Stomach smooth muscle (tissue), 2 donors: ENCODE measurements at regions not wholly inside any gene's neighbourhood (a gene's known extent, or its start where the extent isn't known, plus 50 kb on each side); places are given as distances from the start of the nearest gene placed in this dataset.
"Not testable (repeated sequence)": the region's sequence is repeated elsewhere in the genome, so short reads cannot be mapped to it uniquely, and the experiment has no call there.

ENCODE experiments used
- H3K27ac ChIP-seq: one replicate; pipeline ENCODE4 v1.7.0; 2013; ENCODE audit warnings: mild to moderate bottlenecking, low read length, inconsistent platforms
- H3K27me3 ChIP-seq, 2 donors: one replicate each; pipeline ENCODE4 v1.7.0; 2013; ENCODE audit warnings: low read length in 2 of 2; ENCODE audit not compliant: insufficient read depth in 2 of 2, control insufficient read depth in 1 of 2
- H3K36me3 ChIP-seq, 2 donors: one replicate each; pipeline ENCODE4 v1.7.0; 2013; ENCODE audit warnings: low read length in 2 of 2; ENCODE audit not compliant: control insufficient read depth in 2 of 2, insufficient read depth in 2 of 2
- H3K4me1 ChIP-seq: one replicate; pipeline ENCODE4 v1.7.0; 2013; ENCODE audit warnings: low read length; ENCODE audit not compliant: control insufficient read depth, insufficient read depth
- H3K4me3 ChIP-seq, 2 donors: one replicate each; pipeline ENCODE4 v1.7.0; 2013; ENCODE audit warnings: low read length in 2 of 2
- H3K9ac ChIP-seq, 2 donors: one replicate each; pipeline ENCODE4 v1.7.0; 2013; ENCODE audit warnings: low read length in 2 of 2, mild to moderate bottlenecking in 1 of 2
- H3K9me3 ChIP-seq, 2 donors: one replicate each; pipeline ENCODE4 v1.7.0; 2013; ENCODE audit warnings: low read length in 2 of 2; ENCODE audit not compliant: control insufficient read depth in 2 of 2
- donor health status: healthy.
- donor health status: Pancreatic carcinoma.

DNA sequence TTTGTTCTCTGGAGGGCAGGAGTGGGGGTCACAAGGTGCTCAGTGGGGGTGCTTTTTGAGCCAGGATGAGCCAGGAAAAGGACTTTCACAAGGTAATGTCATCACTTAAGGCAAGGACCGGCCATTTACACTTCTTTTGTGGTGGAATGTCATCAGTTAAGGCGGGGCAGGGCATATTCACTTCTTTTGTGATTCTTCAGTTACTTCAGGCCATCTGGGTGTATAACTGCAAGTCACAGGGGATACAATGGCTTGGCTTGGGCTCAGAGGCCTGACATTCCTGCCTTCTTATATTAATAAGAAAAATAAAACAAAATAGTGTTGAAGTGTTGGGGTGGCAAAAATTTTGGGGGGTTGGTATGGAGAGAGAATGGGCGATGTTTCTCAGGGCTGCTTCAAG is 841.8 kb downstream of the SLITRK5 start:
- H3K27me3 ChIP-seq, H3K36me3 ChIP-seq, H3K4me3 ChIP-seq, H3K9me3 ChIP-seq, H3K27ac ChIP-seq, H3K9ac ChIP-seq, H3K4me1 ChIP-seq: not testable (repeated sequence)

GRCh38 chr13:88526186-88526852 is 855.1 kb downstream of the SLITRK5 start:
- Histone ChIP-seq H3K36me3 (no peaks in the 10 kb centered on the region), H3K4me3 (no peak overlapping the region), H3K4me1 (no peaks in the 10 kb centered on the region), H3K9ac (no peak overlapping the region), H3K27ac (no peak overlapping the region), H3K27me3 (no peaks in the 10 kb centered on the region), H3K9me3 (no peaks in the 10 kb centered on the region)

DNA sequence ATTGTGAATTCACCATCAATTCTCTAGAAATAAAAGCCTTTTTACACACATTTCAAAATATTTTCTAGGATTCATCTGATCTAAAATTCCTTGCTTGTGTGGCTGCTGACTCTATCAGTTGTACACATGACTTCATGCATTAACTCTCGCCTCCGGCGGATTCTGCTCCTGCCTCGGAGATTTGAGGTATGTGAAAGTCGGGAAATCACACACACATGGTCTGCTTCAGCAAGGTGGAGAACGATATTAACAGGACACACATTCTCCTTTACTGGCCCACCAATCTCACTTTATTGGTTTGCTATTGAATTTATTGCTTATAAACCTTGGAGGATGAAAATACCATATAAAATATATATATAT is 855.7 kb downstream of the SLITRK5 start:
- Histone ChIP-seq H3K4me1 (no peaks in the 10 kb centered on the region), H3K27ac (no peak overlapping the region), H3K27me3 (no peaks in the 10 kb centered on the region), H3K4me3 (no peak overlapping the region), H3K9me3 (no peaks in the 10 kb centered on the region), H3K36me3 (no peaks in the 10 kb centered on the region), H3K9ac (no peak overlapping the region)

- no peaks in the 10 kb centered on the region for H3K9me3 ChIP-seq
- no peak overlapping the region for H3K4me3 ChIP-seq
- no peak overlapping the region for H3K9ac ChIP-seq
- H3K27ac ChIP-seq, result no peak overlapping the region
- no peaks in the 10 kb centered on the region for H3K4me1 ChIP-seq
- no peaks in the 10 kb centered on the region for H3K36me3 ChIP-seq
- no peaks in the 10 kb centered on the region for H3K27me3 ChIP-seq
Observed at GRCh38 chr13:88541994-88542393, 870.8 kb downstream of the SLITRK5 start.

GRCh38 chr13:88544836-88545235 is 873.7 kb downstream of the SLITRK5 start:
- H3K36me3 ChIP-seq, result no peaks in the 10 kb centered on the region
- H3K4me3 ChIP-seq, result no peak overlapping the region
- H3K9ac ChIP-seq, result no peak overlapping the region

GRCh38 chr13:88552966-88553365 is 881.8 kb downstream of the SLITRK5 start:
- Histone ChIP-seq H3K36me3 (no peaks in the 10 kb centered on the region), H3K27me3 (no peaks in the 10 kb centered on the region), H3K4me1 (no peaks in the 10 kb centered on the region), H3K9me3 (no peaks in the 10 kb centered on the region), H3K4me3 (no peak overlapping the region), H3K9ac (no peak overlapping the region), H3K27ac (no peak overlapping the region)

More at GRCh38 chr13:88544836-88545235, 873.7 kb downstream of the SLITRK5 start:
- H3K27me3 ChIP-seq, result no peaks in the 10 kb centered on the region
- no peaks in the 10 kb centered on the region for H3K9me3 ChIP-seq
- H3K4me1 ChIP-seq, result no peaks in the 10 kb centered on the region
- no peak overlapping the region for H3K27ac ChIP-seq

DNA sequence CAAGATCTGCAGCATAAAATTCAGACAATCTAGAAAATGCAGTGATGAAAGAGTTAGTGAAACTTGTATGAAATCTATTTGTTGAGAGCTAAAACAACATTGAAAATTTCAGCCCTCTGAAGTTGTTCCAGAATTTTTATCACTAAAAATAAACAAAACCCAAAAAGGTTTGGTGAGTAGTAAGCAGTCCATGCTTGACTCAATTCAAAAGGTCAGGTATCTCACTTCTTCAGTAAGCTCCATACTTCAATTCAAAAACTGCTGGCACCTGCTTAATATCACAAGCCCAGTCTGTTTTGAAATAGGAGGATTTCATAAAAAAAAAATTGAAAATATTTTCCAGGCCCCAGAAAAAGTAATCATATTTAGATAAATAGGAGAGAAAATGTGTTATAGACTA is 894.4 kb downstream of the SLITRK5 start:
- no peaks in the 10 kb centered on the region for H3K9me3 ChIP-seq
- no peaks in the 10 kb centered on the region for H3K4me1 ChIP-seq
- H3K9ac ChIP-seq, result no peak overlapping the region
- H3K27me3 ChIP-seq, result no peaks in the 10 kb centered on the region
- no peaks in the 10 kb centered on the region for H3K36me3 ChIP-seq
- H3K27ac ChIP-seq, result no peak overlapping the region
- no peak overlapping the region for H3K4me3 ChIP-seq

DNA sequence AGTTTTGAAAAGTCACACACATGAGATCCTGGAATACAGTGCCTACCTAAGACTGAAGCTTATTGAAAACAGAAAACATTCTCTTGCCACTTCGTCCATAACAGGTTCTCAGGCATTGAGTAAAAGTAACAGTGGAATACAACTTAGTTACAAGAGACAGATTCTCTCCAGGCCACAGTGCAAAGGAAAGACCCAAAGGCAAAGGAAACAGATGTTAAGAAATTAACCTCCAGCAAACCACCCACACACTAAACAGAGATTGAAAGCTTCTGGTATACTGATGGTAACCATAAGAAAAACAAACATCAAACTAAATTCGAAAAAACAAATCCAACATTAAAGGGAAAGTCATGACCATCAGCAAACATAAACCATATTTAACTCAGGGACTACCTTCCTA is 914.7 kb downstream of the SLITRK5 start:
- H3K36me3 ChIP-seq, result no peaks in the 10 kb centered on the region
- no peaks in the 10 kb centered on the region for H3K9me3 ChIP-seq
- no peak overlapping the region for H3K27ac ChIP-seq
- no peaks in the 10 kb centered on the region for H3K4me1 ChIP-seq
- no peak overlapping the region for H3K4me3 ChIP-seq
- H3K9ac ChIP-seq, result no peak overlapping the region
- no peaks in the 10 kb centered on the region for H3K27me3 ChIP-seq

DNA sequence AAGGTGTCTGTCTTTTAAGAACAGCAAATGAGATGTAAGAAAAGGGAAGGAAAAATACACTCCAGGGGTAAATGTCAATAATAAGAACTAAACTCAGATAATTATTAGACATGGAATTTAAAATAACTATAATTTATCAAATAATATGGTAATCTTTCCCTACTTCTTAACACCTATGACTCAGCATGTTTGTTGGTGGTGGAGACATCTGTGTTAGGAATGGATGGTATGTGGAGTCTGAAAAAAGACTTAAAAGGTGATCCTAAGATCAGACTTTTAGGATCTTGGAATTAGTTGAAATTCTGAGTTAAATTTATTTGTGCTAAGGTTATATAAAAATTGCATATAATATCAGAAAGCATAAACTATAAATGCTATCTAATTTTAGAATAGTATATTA is 915.1 kb downstream of the SLITRK5 start:
- Histone ChIP-seq H3K27ac (no peak overlapping the region), H3K36me3 (no peaks in the 10 kb centered on the region), H3K9ac (no peak overlapping the region), H3K4me1 (no peaks in the 10 kb centered on the region), H3K9me3 (no peaks in the 10 kb centered on the region), H3K4me3 (no peak overlapping the region), H3K27me3 (no peaks in the 10 kb centered on the region)

DNA sequence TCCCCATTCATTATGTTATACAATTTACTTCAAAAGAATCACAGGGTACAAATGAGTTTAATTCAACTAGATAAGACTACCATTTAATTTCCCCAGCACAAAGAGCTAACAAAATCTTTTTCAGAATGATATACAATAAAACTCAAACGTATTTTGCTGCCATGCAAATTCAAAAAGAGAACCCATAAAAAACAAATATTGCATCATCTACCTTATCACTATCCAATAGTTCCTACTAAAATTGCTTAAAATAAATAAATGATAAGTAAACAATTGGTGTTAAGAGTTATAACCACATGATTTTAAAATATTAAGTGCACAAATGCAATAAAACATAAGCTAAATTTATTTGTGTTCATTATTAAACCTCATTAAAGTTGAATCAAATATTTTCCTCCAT is 919.4 kb downstream of the SLITRK5 start:
- Histone ChIP-seq H3K9me3 (peaks cover 0 to 3% of the 10 kb centered on the region in 2 donors), H3K4me3 (no peak overlapping the region), H3K9ac (no peak overlapping the region), H3K36me3 (no peaks in the 10 kb centered on the region), H3K27ac (no peak overlapping the region), H3K4me1 (no peaks in the 10 kb centered on the region), H3K27me3 (no peaks in the 10 kb centered on the region)

- H3K9ac ChIP-seq, result no peak overlapping the region
- peaks cover 0 to 3% of the 10 kb centered on the region in 2 donors for H3K9me3 ChIP-seq
- H3K4me1 ChIP-seq, result no peaks in the 10 kb centered on the region
- H3K4me3 ChIP-seq, result no peak overlapping the region
- no peak overlapping the region for H3K27ac ChIP-seq
- no peaks in the 10 kb centered on the region for H3K27me3 ChIP-seq
- H3K36me3 ChIP-seq, result no peaks in the 10 kb centered on the region
Observed at GRCh38 chr13:88592105-88592504, 920.9 kb downstream of the SLITRK5 start.
